GM19452 (cell line): ENCODE measurements at regions not wholly inside any gene's neighbourhood (a gene's known extent, or its start where the extent isn't known, plus 50 kb on each side); places are given as distances from the start of the nearest gene placed in this dataset.

ENCODE experiments used
- ATAC-seq: cut with Tn5 transposase; IDR thresholded peaks from one replicate; pipeline ENCODE4 v1.9.1; 2021; ENCODE audit not compliant: unreplicated experiment

DNA sequence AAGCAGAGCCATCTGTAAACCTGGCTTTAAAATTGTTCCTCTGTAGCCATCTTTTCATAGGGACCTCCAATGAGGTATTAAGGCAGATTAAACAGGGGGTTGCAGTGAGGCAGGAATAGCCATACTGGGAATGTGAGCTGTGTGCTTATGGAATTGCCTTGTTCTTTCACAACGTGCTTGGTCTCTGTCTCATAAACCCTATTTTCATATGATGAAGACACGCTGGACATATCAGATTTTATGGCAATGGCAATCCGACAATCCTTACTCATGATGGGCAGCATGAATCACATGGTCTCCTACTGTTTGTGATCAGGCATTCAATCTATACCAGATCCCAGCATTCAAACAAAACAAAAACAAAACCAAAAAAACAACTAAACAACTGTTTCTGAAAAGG, 418.9 kb upstream of the NRP1 start:
- ATAC-seq, result no peak

GRCh38 chr10:33749790-33750189, 415.3 kb upstream of the NRP1 start:
- ATAC-seq, result no peak

DNA sequence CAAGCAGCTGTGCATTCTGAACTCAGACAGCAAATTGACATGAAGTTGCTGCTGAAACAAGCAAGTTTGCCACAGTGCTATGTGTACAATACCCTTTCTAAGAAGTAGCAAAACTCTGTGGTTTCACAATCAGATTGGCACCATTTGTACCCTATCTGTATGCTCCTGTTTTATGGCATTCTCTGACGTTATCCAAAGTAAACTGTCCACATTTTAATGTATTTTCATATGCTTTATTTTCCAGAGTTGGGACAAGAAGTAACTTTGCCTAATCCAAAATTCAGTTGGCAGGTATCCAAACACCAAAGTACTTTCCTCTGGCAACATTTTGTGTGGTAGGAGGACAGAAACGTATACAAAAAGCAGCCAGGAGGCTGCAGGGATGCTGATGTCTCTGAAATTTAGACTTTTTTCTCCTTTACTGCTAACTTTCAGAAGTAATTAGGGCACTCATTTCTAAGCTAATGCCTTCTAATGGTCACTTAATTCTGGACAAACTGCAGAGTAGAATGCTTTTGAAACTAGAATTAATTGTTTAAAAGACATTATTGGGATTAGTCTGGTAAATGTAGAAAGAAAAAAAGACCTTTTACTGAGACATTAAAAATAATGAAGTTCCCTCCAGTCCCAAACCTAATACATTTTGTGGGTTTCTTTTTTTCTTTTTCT, 414.7 kb upstream of the NRP1 start:
- ATAC-seq, result no peak

DNA sequence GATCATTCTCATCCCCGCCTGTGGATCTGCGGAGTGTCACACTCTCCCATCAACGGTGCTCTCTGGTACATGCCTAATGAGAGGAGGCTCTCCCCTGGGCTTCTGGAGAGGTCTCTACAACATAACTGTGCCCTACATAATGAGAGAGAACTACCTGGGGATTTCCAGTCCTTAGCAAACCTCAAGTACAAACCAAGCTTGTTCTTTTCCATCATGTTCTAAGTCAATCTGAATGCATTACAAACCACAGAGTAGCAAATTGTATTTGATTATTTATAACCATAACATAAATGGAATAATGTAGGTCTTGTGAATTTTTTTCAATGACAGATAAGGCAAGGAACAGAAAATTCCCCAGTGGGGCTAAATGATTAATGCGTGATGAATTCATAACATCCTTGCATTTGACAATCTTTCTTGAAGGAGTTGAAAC, 412.4 kb upstream of the NRP1 start:
- no peak for ATAC-seq

- no peak for ATAC-seq
Observed at GRCh38 chr10:33746186-33746585, 411.7 kb upstream of the NRP1 start.

GRCh38 chr10:33743429-33743857, 409.0 kb upstream of the NRP1 start:
- ATAC-seq, result no peak

DNA sequence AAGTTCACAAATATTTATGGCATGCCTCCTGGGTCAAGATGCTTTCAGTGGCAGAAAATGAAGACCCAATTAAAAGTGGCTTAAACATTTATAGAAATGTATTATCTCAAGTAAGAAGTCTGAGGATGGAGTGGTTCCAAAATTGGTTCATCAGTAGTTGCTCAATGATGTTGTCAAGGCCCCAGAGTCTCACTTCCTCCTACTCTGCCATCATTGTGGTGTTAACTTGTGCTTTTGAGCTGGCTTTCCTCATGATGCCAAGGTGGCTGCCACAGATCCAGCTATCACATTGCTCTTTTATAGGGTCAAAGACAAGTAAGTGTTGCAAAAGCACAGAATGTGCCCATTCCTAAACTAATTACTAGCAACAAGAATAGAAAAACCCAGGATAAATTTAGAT, 404.6 kb upstream of the NRP1 start:
- no peak for ATAC-seq

- no peak for ATAC-seq
Observed at GRCh38 chr10:33735464-33735923, 401.0 kb upstream of the NRP1 start.

DNA sequence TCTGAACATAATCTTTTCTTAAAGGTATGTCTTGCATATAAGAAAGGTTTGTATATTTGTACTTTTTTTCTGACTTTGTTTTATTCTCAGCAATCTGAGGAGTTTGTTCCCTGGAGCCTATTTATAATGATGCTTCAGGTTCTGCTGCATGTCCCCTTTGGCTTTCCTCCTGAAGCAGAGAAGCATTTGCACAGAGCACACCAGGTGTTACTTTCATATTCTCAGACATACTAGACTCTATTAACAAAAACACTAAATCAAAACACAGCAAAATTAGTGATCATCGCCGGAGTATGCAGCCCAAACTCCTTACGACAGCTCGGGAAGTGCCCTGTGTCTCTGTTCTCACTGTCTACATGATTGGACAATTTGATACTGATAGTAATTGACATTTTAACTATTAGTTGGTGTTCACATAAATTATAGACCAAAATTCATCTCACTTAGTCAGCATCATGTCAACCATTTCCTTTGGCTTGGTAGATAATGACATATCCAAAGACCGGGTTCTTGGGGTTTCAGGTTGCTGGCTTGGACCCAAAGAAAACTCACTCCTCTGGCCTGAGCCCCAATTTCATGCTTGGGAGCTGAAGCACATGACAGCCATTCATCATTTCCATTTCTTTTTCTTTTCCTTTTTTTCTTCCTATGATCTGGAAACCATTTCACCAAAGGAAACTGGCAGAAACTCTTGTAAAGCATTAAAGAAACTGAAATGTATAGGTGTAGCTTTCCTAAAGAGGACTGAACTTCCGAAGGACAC, 400.1 kb upstream of the NRP1 start:
- no peak for ATAC-seq

DNA sequence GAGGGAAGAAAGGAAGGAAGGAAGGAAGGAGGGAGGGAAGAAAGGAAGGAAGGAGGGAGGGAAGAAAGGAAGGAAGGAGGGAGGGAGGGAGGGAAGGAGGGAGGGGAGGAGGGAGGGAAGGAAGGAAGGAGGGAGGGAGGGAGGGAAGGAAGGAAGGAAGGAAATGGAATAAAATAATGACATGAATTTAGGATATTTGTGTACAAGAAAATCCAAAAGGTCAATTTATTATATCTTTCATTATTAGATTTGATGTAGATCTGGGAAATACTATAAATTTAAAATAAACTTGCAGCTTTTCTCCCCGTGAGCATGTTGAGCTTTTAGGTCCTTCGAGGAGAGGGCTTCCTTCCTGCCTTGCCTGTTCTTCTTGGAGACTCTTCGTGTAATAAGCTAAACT, 398.6 kb upstream of the NRP1 start:
- ATAC-seq, result no peak

GRCh38 chr10:33732161-33732680, 397.8 kb upstream of the NRP1 start:
- ATAC-seq, result no peak

DNA sequence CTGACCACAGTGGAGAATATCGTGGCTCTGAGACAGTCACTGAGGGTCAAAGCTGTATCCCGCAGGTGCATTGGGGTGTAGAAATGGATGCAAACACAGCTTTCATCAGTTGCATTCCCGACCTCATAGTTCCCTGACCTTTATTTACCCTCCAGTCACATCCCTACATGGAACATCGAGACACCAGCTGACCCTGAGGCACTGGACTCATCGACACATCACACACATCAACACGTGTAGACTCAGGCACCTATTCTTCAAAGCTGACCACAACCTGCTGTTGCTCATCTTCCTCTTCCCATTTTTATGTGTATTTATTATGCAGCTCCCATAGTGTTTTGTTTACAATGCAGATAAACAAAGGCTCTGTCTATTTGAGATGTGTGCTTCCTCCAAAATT, 396.9 kb upstream of the NRP1 start:
- no peak for ATAC-seq

GRCh38 chr10:33725430-33725829, 391.0 kb upstream of the NRP1 start:
- ATAC-seq, result no peak

DNA sequence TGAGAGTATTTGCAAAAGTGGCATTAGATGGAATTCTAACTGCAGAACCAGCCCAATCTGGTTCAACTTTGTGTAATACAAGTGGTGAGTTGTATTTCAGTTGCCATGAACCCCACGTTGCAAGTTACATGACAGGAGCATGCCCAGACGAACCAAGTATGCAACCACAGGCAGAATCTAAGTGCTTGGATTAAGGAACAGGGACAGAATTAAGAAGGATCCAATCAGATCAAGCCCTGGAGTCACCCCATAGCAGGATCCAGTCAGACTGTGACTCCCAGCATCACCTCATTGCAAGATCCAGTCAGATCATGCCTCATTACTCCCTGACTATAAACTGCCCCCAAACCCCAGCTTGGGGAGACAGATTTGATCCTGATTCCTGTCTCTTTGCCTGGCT, 388.7 kb upstream of the NRP1 start:
- ATAC-seq, result no peak

DNA sequence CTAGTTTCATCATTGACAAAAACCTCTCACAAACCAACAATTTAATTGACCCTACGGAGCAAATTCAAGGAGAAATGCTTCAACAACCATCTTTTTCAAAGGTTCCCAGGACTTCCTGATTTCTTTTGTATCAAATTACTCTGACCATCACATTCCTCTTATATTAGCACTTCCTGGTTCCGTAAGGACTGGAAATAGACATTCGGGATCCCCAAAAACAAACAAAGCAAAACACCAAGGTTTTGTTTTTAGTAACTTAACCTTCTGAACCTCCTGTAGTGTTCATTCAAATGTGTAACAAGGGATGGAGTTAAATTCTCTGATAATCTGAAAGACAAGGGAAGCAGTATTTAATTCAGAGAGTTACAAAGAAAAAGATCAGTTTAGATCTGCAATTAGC, 387.6 kb upstream of the NRP1 start:
- no peak for ATAC-seq

GRCh38 chr10:33721509-33721908, 387.0 kb upstream of the NRP1 start:
- ATAC-seq, result no peak

GRCh38 chr10:33720161-33720560, 385.7 kb upstream of the NRP1 start:
- ATAC-seq, result no peak

DNA sequence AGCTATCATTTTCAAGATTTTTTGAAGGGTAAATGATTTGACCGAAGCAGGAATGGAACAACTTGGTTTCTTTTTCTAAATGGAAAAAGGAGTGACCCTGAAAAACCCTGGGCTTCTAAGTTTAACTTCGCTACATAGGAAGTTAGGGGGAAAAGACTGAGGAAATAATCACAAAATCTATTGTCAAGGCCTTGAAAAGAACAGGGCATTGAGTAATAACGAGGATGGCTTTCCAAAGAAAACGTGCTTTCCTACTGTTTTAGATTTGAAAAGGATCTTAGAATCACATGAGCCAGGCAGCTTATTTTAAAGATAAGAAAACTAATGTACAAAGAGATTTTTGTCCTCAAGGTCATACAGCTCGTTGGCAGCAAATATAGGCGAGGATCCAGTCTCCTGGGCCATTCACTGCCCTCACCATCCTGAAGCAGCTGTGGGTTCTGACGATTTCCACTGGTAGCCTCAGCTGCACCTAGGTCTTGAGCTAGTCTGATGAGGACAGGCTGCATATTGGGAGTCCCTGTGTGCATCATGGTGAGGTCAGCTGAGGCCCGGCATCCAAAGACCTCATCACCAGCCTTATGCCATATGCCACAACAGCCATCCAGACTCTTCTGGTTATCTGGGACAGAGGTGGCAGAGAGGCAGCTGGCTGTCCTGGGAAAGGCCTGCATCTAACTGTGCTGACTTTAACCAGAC, 384.7 kb upstream of the NRP1 start:
- no peak for ATAC-seq

GRCh38 chr10:33716501-33717267, 382.2 kb upstream of the NRP1 start:
- ATAC-seq, result no peak

DNA sequence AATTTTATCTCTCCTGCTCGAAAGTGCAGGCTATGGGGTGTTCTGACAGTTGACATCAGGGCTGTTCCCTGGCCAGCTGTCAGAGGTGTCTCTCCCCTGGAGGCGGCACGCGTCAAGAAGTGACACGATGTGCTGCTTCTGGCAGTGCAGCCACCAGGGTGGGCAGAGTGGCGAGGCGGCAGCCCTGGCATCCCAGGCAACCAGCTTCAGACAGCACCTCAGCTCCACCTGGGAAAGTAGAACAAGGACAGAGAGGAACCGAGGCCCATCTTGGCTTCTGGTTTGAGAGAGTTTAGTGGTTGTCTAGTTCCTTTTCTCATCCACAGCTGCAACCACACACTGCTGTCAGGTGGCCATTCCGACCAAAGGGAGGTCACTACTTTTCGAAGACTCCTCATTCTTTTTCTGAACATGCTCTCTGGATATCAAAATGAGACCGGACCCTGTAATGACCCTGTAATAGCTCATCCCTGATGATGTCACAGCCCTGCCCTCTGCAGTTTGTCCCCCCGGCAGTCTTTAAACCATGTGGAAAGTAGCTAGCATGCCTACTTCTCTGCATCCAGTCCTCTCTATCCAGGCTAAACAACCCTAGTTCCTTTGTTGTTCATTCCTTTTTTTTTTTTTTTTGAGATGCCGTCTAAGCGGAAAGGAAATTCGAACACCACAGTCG, 381.0 kb upstream of the NRP1 start:
- ATAC-seq, result no peak
